Ishikawa (cell line): ENCODE measurements at regions not wholly inside any gene's neighbourhood (a gene's known extent, or its start where the extent isn't known, plus 50 kb on each side); places are given as distances from the start of the nearest gene placed in this dataset.

Experiments used
- CEBPB ChIP-seq: IDR thresholded peaks from 2 replicates; pipeline ENCODE4 v1.6.1; 2012
- CREB1 ChIP-seq: IDR thresholded peaks from 2 replicates; pipeline ENCODE4 v1.6.1; 2012; ENCODE audit warnings: low read depth
- EGR1 ChIP-seq: IDR thresholded peaks from 2 replicates; pipeline ENCODE4 v1.6.1; 2012
- EP300 ChIP-seq: IDR thresholded peaks from 2 replicates; pipeline ENCODE4 v1.6.1; 2012; ENCODE audit warnings: borderline replicate concordance
- FOXM1 ChIP-seq: IDR thresholded peaks from 2 replicates; pipeline ENCODE4 v1.6.1; 2012; ENCODE audit warnings: low read depth, borderline replicate concordance
- MAX ChIP-seq: IDR thresholded peaks from 2 replicates; pipeline ENCODE4 v1.6.1; 2012
- NFIC ChIP-seq: IDR thresholded peaks from 2 replicates; pipeline ENCODE4 v1.6.1; 2012
- RAD21 ChIP-seq: IDR thresholded peaks from 2 replicates; pipeline ENCODE4 v1.6.1; 2012; ENCODE audit warnings: low read depth
- REST ChIP-seq: IDR thresholded peaks from 2 replicates; pipeline ENCODE4 v1.6.1; 2012; ENCODE audit warnings: low read depth, mild to moderate bottlenecking
- TAF1 ChIP-seq: IDR thresholded peaks from 2 replicates; pipeline ENCODE4 v1.6.1; 2012; ENCODE audit warnings: low read depth, mild to moderate bottlenecking
- TCF12 ChIP-seq: IDR thresholded peaks from 2 replicates; pipeline ENCODE4 v1.6.1; 2012; ENCODE audit warnings: low read depth
- TEAD4 ChIP-seq: IDR thresholded peaks from 2 replicates; pipeline ENCODE4 v1.6.1; 2012
- USF1 ChIP-seq: IDR thresholded peaks from 2 replicates; pipeline ENCODE4 v1.6.1; 2012
- YY1 ChIP-seq: IDR thresholded peaks from 2 replicates; pipeline ENCODE4 v1.6.1; 2012; ENCODE audit warnings: low read depth
- ZBTB7A ChIP-seq: IDR thresholded peaks from 2 replicates; pipeline ENCODE4 v1.6.1; 2012; ENCODE audit warnings: low read depth

GRCh38 chr4:72215198-72215597 is 183.4 kb downstream of the NPFFR2 start:
- TF ChIP-seq EGR1 (no peak), TAF1 (no peak), TCF12 (no peak)

GRCh38 chr4:72216539-72217277 is 184.9 kb downstream of the NPFFR2 start:
- no peak for TF ChIP-seq RAD21

GRCh38 chr4:72218953-72219352 is 187.2 kb downstream of the NPFFR2 start:
- TF ChIP-seq EGR1 (no peak), RAD21 (no peak), YY1 (no peak), ZBTB7A (no peak), CEBPB (no peak), CREB1 (no peak), EP300 (no peak), FOXM1 (no peak), USF1 (no peak), MAX (no peak), TEAD4 (no peak), REST (no peak), NFIC (no peak), TCF12 (no peak), TAF1 (no peak)
